GM12892 (cell line): ENCODE measurements at regions not wholly inside any gene's neighbourhood (a gene's known extent, or its start where the extent isn't known, plus 50 kb on each side); places are given as distances from the start of the nearest gene placed in this dataset.

Experiments used
- POLR2A ChIP-seq: IDR thresholded peaks from 2 replicates; pipeline ENCODE4 v1.6.1; 2011; ENCODE audit warnings: low read depth, low read length, control low read depth
- POLR2AphosphoS5 ChIP-seq: IDR thresholded peaks from 2 replicates; pipeline ENCODE4 v1.6.1; 2011; ENCODE audit warnings: low read depth, low read length, control low read depth

GRCh38 chr3:3351226-3351625 is 171.7 kb upstream of the CRBN start:
- no peak for TF ChIP-seq POLR2A
- TF ChIP-seq POLR2AphosphoS5: no peak
